ENCODE measurements at regions not wholly inside any gene's neighbourhood (a gene's known extent, or its start where the extent isn't known, plus 50 kb on each side); places are given as distances from the start of the nearest gene placed in this dataset.

DNA sequence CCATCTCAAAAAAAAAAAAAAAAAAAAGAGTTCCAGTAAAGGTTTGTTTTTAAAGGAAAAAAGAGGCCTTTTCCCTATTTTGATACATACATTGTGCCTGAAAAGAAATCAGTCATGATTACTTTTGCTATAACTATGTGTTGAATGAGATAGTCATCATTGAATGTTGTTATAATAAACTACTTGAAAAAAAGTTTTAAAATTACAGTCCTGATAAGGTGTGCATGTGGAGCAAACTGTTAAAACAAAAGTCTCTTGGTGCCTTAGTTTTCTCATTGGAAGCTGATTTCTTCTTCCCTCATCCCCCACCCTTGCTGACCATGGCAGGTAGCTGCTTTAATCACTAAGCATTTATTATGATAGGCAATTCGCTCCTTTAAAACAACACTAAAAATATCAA, 172.3 kb upstream of the TBCA start:
- DNase-seq: no peak

DNA sequence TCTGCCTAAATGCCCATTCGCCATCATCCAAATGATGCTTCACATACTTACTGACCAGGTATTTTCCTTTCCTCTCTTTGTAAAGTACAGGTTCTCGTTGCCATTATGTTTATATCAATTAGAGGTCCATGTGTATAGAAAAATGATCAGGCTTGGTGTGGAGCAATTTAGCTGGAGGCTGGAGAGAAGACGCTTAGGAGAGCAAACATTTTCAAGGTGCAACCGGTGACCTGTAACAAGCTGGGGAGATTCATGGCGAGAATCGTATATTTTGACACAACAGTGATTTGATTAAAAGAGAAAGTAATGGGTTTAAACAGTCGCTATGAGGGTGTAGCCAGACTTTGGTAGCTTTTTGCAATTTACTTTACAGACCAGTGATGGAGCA, 170.9 kb upstream of the TBCA start:
- DNase-seq: no peak

DNA sequence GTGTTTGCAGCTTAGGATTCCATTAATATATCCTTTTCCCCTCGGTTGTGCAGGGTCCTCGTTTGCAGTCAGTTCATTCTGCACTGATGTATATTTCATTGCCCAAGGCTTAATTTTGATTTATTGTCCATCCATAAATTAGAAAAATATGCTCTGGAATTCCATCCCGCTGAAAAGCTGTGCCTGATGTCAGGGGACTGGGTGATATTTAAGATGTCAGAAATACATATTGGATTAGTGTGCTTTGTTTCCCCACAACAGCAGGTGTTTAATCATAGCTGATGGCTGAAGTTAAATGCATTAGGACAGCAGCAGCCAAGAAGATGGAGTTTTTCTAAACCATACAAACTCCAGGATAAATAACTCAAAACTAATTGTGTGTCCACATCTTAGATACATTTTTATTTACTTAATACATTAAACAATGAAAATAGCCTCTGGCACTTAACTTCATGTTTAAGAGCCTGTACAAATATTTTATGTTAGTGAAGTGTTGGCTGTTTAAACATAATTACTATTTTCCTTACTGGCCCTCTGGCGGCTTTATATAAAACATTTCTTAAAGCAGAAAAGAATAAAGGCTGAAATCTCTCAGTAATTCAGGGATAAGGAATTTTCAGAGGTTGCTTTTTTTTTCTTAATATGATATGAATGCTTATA, 170.4 kb upstream of the TBCA start:
- no peak for DNase-seq

DNA sequence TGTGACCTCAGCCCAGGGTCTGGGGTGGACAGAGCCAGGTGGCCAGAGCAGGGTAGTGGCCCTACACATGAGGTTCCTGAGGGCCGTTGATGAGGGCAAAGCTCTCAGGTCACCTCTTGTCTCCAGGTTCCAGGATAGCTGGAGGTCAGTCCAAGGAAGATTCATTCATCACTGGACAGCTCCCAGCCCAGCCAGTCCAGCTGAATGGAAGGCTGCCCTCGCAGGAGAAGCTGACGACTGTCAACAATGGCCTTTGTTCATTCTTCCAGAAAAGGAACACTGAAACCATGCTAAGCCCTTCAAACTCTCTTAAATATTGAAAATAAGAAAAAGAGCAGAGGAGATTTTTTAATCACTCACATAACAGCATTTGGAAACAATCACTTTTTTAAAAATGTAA, 169.7 kb upstream of the TBCA start:
- DNase-seq: no peak

DNA sequence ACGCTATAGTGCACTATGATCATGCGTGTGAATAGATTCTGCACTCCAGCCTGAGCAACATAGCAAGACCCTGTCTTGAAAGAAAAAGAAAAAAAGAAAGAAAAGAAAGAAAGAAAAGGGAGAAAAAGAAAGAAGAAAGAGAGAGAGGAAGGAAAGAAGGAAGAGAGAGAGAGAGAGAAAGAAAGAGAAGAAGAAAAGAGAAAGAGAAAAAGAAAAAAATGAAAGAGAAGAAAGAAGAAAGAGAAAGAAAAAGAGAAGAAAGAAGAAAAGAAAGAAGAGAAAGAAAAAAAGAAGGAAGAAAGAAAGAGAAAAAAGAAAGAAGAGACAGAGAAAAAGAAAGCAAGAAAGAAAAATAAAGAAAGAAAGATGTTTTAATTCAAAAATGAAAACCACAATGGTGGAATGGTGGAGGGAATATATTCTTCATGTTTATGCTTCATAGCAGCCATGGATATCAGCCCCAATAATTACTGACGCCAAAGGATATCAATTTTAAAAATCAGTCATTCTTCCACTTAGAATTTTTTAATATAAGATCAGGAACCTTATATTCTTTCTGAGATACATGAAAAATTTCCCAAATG, 168.7 kb upstream of the TBCA start:
- no peak for DNase-seq

DNA sequence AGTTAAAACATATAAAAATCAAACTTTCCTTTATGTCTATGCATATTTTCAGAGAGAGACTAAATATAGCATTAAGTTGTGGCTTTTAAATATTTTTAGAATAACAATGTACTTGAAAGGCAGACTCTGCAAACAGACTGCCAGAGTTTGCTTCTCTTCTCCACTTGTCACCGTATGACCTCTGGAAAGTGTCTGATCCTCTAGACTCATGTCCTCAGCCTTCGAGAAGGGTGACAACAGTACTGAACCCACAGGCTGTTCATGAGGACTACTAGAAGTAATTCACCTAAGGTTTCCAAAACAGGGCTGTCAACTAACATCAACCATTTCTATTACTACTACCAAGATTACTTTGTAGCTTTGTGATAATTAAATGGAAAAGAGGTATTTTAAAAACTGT, 167.7 kb upstream of the TBCA start:
- DNase-seq: no peak

DNA sequence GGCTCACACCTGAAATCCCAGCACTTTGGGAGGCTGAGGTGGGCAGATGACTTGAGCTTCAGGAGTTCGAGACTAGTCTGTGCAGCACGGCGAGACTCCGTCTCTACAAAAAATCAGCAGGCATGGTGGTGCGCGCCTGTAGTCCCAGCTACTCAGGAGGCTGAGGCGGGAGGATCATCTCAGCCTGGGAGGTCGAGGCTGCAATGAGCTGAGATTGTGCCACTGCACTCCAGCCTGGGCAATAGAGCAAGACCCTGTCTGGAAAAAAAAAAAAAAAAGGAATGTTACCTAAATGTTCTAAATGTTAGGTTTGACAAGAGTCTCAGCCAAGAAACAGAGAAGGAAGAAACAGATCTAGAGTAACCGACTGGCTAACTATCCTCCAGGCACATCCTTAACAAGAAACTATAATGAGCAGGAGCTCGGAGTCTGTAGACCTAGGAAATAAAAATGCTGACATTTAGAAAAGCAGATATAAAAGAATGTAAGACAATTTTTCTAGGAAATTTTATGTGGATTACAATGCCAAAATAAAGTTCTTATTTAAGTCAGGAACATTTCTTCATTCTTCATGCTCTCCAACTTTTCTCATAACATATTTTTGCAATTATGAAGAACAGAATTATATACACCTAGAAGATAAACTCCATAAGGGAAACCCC, 166.6 kb upstream of the TBCA start:
- DNase-seq: no peak

DNA sequence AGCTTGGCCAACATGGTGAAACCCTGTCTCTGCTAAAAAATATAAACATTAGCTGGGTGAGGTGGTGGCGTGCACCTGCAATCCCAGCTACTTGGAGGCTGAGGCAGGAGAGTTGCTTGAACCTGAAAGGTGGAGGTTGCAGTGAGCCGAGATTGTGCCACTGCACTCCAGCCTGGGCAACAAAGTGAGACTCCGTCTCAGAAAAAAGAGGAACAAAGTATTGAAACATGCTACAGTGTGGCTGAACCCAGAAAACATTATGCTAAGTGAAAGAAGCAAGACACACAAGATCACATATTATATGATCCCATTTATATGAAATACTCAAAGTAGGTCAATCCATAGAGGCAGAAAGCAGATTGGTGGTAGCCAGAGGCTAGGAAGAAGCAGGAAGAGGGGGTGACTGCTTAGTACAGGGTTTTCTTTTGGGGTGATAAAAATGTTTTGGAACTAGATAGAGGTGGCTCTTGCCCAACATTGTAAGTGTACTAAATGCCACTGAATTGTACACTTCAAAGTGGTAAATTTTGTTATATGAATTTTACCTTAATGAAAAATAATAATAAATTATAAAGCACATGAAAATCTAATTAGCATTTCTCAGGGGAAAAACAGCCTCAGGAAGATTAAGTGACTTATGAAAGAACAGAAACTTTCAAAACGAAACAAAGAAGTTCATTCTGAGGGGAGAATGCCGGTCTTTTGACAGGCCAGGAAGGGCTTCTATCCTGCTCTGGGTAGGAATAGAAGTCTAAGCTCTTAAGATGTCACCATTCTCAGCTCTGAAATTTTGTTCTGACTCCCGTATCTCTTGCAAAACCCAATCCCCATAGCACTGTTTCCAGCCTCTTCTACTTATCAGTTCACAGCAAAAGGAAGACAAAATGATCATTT, 161.1 kb upstream of the TBCA start:
- peak; percentile 50 for DNase-seq

DNA sequence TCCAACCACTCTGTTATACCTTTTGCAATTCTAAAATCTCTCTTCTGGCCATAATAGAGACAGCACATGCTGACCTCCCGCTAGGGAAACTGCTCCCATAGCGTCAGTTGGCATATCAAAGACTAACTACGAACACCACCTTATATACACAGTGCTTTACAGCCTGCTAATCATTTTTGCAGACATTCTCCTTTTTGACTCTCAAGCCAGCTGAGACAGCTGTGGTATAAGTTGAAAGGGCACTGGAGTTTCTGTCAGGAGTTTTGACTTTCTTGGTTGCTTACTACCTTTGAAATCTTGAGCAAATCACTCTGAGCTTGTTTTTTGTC, 160.2 kb upstream of the TBCA start:
- DNase-seq: no peak

DNA sequence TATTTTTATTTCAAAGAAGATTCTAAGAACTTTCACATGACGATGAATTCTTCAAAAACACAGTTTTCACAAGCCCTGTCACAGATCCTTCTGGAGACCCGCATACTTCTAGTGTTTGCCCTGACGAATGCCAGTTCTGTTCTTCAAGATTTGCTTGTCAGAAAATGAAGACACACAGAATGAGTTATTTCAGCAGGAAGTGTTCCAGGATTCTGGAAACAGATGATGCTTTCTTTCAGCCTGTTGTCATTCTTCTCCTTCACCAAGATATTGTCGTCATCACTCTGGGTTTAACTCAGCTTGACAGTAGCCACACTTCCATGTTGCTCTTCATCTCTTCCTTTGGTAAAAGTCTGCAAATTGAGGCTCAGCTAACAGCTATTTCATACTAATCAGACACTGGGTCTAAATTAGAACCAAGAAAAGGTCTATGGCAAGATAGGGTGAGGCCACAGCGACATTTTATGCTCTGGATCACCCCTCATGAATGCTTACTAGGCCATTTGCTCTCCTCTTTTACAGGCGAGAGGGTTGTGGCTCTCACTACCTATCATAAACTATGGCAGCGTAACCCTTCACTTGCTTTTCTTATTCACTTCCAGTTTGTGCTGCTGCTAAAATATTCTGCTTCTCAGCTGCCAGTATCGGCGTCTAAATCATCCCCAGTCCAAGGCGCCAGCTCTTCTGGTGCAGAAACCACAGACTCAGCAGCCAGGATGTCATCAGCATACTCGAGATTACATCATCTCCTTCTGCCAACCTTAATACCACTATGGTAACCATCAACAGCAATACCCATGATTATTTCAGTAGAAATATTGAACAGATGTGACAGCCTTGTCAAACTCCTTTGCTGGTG, 159.6 kb upstream of the TBCA start:
- DNase-seq: peak; percentile 83

DNA sequence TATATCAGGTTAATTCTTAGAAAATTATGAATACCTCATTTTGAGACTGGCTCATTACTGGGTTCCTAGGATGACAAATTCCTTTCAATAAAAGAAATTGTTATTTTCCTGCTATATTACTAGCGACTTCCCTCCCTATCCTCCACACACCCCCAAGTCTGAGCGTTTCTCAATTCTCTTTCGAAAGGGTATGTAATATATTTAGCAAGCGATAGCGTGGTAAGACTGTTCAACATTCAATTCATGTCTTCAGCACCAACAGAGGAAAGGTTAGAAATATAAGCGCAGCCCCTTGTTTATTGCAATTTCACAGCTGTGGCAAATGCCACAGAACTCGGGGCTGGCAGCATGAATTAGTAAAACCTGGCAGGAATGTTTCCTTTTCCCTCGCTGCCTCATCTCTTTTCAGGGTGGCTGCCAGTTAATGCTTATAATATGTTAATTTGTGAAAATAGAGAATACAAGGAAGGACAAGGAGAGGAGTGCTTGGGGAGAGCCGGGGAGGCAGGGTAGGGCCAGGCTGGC, 152.7 kb upstream of the TBCA start:
- DNase-seq: no peak

DNA sequence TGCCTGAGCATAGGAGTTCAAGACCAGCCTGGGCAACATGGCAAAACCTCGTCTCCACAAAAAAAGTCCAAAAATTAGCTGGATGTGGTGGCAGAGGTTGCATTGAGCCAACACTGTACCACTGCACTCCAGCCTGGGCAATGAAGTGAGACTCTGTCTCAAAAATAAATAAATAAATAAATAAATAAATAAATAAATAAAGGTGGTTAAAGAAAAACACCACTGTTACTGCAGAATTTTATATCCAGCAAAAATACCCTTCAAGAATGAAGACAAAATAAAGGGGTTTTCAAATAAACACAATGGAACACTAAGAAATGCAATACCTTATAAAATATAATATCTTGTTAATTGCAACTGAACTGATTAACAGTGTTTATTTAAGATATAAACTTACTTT, 150.2 kb upstream of the TBCA start:
- no peak for DNase-seq

DNA sequence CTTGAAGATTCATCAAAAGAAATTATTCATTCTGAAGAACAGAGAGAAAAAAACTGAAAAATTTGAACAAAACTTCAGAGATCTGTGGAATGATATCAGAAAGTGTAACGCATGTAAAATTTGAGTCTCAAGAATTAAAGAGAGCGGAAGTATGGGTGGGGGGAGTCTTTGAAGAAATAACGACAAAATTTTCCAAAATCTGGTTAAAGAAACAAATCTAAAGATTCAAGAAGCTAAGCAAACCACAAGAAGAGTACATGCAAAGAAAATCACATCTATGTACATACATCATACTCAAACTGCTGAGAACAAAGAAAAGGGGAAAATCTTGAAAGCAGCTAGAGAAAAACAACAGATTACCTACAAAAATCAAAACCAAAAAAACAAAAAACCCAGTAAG, 149.4 kb upstream of the TBCA start:
- no peak for DNase-seq

DNA sequence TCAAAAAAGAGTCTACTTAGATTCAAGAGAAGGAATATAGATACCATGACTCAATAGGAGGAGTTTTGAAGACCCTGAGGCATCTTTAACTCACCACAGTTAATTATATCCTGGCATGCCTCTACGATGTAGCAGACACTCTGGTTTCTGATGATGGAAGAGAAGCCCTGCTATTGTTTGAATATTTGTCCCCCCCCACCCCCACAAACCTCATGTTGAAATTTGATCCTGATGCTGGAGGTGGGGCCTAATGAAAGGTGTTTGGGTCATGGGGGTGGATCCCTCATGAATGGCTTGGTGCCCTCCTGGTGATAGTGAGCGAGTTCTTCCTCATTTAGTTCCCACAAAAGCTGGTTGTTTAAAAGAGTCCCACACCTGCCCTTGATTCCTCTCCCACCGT, 147.9 kb upstream of the TBCA start:
- DNase-seq: no peak

DNA sequence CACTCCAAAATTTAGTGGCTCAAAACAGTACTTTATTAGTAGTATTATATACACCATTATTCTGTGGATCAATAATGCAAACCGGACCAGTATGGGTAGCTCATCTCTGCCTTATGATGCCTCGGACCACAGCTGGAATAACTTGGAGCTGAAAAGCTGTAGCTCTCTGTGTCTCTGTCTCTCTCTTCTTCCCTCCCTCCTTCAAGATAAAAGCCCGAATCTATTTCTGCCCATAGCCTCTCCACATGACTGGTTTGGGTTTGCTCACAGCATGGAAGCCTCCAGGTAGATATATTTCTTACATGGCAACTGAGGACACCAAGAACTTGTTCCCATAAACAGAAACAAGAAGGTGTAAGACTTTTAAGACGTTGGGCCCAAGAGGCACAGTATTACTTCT, 147.5 kb upstream of the TBCA start:
- DNase-seq: no peak

DNA sequence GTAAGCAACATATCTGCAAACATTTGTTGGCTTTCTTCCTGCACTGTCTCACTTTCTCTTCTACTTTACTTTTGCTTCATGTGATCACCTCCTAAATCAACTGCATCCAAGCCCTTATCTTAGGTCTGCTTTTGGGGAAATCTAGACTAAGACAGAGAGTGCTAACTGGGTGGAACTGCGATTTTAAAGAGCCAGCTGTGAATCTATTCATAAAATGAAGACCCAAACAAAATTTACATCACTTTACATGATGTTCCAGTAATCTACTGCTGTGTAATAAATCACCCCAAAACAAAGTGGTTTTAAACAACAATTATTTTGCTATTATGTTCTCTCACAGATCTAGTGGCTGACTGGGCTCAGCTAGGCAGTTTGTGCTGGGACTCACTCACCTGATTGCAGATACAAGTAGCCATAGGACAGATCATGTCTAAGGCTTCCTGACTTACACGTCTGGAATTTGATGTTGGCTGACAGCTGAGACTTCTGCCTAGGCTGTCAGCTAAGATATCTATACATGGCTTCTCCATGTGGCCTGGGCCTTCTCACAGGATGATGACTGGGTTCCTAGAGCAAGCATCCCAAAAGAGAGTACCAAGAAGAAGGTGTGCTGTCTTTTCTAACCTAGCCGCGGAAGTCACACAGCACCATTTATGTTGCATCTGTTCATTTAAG, 145.1 kb upstream of the TBCA start:
- no peak for DNase-seq

DNA sequence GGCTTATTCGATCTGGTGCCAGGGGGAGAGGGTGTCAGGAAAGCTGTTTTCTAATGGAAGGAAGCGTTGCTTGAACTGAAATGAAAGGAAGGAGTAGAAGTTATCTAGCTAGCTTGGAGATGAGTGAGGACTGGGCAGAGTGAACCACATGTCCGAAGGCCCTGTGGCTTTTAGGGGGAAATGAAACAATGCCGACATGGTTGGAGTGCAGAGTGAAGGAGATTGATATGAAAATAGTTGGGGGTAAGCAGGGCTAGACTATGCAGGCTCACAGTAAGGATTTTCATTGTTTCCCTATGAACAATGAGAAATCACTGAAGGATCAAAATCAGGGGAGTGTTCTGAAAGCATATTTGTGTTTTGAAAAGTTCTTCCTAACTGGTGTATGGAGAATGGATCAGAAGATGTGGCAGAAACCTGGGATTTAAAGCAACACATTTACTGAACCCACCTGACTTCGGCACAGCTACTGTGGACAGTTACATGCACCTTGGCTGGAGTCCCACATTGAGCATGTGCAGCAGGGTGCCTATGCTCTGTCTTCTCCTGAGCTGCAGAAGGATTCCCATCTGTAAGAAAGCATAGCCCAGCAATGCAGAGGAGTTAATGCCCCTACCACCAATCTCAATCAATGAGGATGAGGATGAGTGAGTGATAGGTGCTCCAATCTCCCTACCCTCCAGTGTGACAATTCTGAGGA, 144.4 kb upstream of the TBCA start:
- no peak for DNase-seq

DNA sequence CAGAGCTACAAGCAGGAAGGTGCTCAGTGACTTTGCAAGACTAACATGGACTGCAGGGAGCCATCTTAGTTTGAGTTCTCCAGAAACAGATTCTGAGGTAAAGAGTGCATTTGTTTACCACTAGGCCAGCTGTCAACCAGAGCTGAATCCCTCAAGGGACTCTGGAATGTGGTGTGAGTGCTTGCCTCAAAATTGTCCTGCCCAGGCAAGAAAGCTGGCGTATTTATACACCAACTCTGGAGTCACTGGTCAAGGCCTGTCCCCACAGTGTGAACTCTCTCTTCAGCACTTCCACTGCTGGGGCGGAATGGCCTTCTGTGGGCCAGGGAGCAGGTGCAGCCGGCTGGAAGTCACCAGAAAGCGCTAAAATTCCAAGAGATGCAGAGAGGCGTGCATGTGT, 139.2 kb upstream of the TBCA start:
- DNase-seq: no peak

DNA sequence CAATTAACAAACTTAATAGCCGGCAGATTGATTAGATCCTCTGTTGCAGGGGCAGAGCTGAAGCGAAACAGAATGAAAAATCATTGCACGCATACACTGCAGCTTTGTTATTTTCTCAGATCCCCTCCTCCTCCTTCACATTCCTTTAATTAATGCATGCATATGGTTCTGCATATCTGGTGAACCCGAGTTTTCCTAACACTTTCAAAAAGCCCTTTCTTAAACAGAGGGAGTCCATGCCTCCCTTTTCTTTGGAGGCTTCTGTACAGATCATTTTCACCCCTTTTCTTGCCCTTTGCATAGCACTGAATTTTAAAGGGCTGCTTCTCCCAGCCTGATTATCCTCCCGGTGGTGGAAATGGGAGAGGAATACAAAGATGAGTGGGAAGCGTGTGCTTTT, 136.6 kb upstream of the TBCA start:
- DNase-seq: no peak

DNA sequence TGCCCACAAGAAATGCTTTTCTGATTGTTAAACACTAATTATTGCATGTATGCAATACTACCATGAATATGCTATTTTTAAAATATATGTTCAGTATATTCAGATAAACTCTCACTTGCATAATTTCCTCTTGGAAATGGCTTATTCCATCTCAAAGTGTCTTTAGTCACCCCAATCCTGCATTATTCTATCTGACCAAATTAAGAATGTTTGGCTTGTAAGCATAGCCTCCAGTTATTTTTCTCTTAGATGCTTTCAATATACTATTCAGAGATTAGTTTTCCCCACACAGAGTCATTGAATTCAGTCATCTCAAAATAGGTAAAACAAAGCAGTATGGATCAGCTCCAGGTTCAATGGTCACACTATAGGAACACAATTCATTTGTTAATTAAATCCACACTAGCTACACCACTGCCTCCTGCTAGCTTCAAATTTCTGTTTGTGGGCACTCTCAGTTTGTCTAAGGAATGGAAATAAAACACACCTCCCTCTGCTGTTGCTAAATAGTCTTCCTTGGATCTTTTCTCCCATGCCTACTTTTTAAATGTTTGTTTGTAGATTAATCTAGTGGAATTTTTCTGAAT, 134.6 kb upstream of the TBCA start:
- DNase-seq: no peak

DNA sequence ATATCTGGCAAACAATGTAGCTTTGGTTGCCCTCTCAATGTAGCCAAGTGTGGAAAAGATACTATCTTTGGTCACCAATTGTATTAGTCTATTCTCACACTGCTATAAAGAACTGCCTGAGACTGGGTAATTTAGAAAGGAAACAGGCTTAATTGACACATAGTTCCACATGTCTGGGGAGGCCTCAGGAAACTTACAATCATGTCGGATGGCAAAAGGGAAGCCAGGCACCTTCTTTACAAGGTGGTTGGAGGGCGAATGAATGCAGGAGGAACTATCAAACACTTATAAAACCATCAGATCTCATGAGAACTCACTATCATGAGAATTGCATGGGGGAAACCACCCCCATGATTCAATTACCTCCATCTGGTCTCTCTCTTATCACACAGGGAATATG, 133.1 kb upstream of the TBCA start:
- DNase-seq: no peak

Data from SIG-M5 (cell line).